ENCODE measurements at regions not wholly inside any gene's neighbourhood (a gene's known extent, or its start where the extent isn't known, plus 50 kb on each side); places are given as distances from the start of the nearest gene placed in this dataset.

DNA sequence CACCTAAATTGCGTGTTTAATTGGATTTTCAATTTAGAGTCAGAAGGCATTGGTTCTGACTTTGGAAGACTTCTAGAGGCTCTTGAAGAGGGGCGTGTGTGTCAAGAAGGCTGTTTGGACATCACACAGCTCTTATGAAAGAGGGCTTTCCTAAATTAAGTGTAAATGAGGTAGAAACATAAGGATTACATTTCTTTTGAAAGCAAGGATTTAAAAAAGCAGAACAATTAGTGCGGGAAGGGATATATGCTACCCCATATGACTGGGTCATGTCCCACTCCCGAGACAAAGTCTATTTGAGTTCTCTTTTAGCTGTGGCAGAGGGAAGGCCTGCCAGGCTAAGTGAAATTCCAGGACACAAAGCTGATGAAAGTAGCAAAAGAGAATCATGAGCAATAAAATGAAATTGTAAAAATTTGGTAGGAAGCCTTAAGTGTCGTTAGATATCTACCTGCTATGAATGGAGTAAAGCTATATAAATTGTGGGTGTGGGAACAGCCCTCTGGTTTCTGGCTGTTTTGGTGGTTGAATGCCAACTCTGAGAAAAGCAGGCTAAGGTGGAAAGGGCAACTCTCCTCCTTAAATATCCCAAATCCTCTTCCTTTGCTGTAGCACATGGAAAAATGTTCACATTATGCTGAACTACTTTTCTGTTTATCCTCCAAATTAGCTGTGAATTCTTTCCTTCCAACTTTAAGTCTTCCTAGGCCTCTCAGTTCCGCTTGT is 100.6 kb upstream of the TSC22D2 start:
- Histone ChIP-seq H3K4me1 (ENCODE audit: insufficient read depth, low read length) (no peaks in the 10 kb centered on the region), H3K4me3 (ENCODE audit: low read length) (no peak overlapping the region), H3K9me3 (ENCODE audit: low read length) (peaks cover 1% of the 10 kb centered on the region), H2AFZ (ENCODE audit: low read depth, low read length) (no peak overlapping the region), H3K36me3 (ENCODE audit: insufficient read depth, low read length) (no peaks in the 10 kb centered on the region), H3K27me3 (ENCODE audit: insufficient read depth, low read length) (no peaks in the 10 kb centered on the region)

- no peaks in the 10 kb centered on the region for H3K4me1 ChIP-seq (ENCODE audit: insufficient read depth, low read length)
- no peak overlapping the region for H2AFZ ChIP-seq (ENCODE audit: low read depth, low read length)
- no peak overlapping the region for H3K4me3 ChIP-seq (ENCODE audit: low read length)
- H3K9me3 ChIP-seq (ENCODE audit: low read length), result peaks cover 1% of the 10 kb centered on the region
- no peaks in the 10 kb centered on the region for H3K36me3 ChIP-seq (ENCODE audit: insufficient read depth, low read length)
- H3K27me3 ChIP-seq (ENCODE audit: insufficient read depth, low read length), result no peaks in the 10 kb centered on the region
Observed at GRCh38 chr3:150306906-150307305, 101.2 kb upstream of the TSC22D2 start.

DNA sequence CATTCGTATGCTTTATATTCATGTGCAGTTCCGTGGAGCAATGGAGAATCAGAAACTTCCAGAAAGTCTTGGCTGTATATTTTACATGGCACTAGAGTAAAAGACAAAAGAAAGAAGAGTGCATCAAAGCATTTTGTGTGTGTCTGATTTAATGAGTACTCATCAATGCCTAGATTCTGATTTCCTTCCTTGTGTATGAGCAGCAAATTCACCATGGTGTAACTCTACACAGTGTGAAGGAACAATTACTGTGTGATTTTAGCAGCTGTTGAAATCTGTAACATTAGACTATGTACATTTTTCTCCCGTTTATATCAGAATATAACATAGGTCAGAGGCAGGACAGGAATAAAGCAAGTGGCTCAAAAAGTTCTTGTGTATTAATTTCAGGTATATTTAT is 102.0 kb upstream of the TSC22D2 start:
- H3K27me3 ChIP-seq (ENCODE audit: insufficient read depth, low read length), result no peaks in the 10 kb centered on the region
- H3K36me3 ChIP-seq (ENCODE audit: insufficient read depth, low read length), result no peaks in the 10 kb centered on the region
- H2AFZ ChIP-seq (ENCODE audit: low read depth, low read length), result no peak overlapping the region
- no peak overlapping the region for H3K4me3 ChIP-seq (ENCODE audit: low read length)
- H3K9me3 ChIP-seq (ENCODE audit: low read length), result peaks cover 1% of the 10 kb centered on the region
- H3K4me1 ChIP-seq (ENCODE audit: insufficient read depth, low read length), result no peaks in the 10 kb centered on the region

- Histone ChIP-seq H3K4me3 (ENCODE audit: low read length) (no peak overlapping the region), H3K4me1 (ENCODE audit: insufficient read depth, low read length) (no peaks in the 10 kb centered on the region), H2AFZ (ENCODE audit: low read depth, low read length) (no peak overlapping the region), H3K27me3 (ENCODE audit: insufficient read depth, low read length) (no peaks in the 10 kb centered on the region), H3K36me3 (ENCODE audit: insufficient read depth, low read length) (no peaks in the 10 kb centered on the region), H3K9me3 (ENCODE audit: low read length) (peaks cover 1% of the 10 kb centered on the region)
Observed at GRCh38 chr3:150303768-150304167, 104.3 kb upstream of the TSC22D2 start.

DNA sequence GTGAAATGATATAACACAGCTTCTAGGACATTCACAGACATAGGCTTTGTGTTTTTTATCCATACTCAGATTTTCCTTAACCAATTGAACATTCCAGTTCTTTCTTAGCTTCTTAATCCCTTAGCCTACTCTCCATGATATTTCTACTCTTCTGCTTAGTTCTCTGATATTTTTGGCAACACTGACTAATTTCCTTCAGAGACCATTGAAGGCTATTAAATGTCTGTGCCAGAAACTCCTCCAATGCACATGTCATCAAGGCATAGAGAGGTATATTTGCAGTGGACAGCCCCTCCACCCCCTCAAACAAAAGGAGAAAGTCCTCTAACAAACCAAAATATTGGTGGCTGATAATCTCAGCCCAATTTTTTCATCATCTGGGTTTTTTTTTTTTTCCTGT is 105.9 kb upstream of the TSC22D2 start:
- H3K9me3 ChIP-seq (ENCODE audit: low read length), result no peaks in the 10 kb centered on the region
- no peaks in the 10 kb centered on the region for H3K4me1 ChIP-seq (ENCODE audit: insufficient read depth, low read length)
- no peak overlapping the region for H2AFZ ChIP-seq (ENCODE audit: low read depth, low read length)
- no peaks in the 10 kb centered on the region for H3K27me3 ChIP-seq (ENCODE audit: insufficient read depth, low read length)
- no peaks in the 10 kb centered on the region for H3K36me3 ChIP-seq (ENCODE audit: insufficient read depth, low read length)
- H3K4me3 ChIP-seq (ENCODE audit: low read length), result no peak overlapping the region

DNA sequence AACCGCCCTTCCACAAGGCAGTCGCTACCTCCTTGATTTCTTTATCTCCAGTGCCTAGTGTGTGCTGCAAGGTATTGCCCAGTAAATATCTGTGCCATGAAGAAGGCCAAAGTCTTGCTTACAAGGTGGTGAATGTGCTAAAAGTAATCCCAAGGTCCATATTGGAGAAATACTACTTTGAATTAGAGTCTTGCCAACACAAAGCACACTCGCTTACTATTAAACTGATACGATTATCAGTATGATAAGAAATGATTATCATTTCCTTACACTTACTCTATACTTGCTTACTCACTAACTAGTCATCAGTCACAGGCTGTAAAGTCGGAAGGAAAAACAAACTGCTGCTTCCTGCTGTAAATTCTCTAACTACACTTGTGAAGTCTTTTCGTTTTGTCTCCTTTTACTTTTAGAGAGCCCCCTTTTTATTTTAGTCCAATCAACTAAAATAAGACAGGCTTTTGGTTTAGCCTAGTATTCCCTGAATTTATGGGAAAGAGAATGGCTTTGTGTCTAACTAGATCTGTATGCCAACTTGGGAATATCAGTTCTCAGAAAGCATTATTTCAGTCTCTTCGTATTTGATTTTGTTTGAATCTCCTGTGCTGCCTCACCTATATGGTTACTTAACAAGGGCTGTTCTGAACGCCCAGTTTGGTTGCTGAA is 107.1 kb upstream of the TSC22D2 start:
- no peak overlapping the region for H3K4me3 ChIP-seq (ENCODE audit: low read length)
- H2AFZ ChIP-seq (ENCODE audit: low read depth, low read length), result no peak overlapping the region
- H3K9me3 ChIP-seq (ENCODE audit: low read length), result no peaks in the 10 kb centered on the region
- no peaks in the 10 kb centered on the region for H3K36me3 ChIP-seq (ENCODE audit: insufficient read depth, low read length)
- H3K4me1 ChIP-seq (ENCODE audit: insufficient read depth, low read length), result no peaks in the 10 kb centered on the region
- no peaks in the 10 kb centered on the region for H3K27me3 ChIP-seq (ENCODE audit: insufficient read depth, low read length)

- Histone ChIP-seq H3K36me3 (ENCODE audit: insufficient read depth, low read length) (no peaks in the 10 kb centered on the region), H3K27me3 (ENCODE audit: insufficient read depth, low read length) (no peaks in the 10 kb centered on the region), H3K4me1 (ENCODE audit: insufficient read depth, low read length) (no peaks in the 10 kb centered on the region), H3K4me3 (ENCODE audit: low read length) (no peak overlapping the region), H2AFZ (ENCODE audit: low read depth, low read length) (no peak overlapping the region), H3K9me3 (ENCODE audit: low read length) (no peaks in the 10 kb centered on the region)
Observed at GRCh38 chr3:150300388-150300787, 107.7 kb upstream of the TSC22D2 start.

DNA sequence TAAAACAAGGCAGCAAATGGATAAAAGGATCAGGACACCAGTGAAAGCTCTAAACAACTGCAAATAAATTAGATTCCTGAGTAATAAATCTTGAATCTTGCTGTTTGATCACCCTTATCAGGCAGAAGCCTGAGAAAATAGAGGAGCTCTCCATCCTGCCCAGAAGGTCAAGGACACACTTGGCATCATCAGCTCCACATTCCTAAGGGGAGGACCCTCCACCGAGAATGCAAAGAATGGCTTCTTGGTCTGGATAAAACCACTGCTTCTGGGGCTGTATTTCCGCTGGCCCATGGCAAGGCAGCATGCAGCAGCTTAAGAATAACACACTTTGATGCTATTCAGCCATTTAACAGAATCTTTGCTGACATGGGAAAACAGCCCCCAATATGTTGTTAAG is 108.9 kb upstream of the TSC22D2 start:
- no peak overlapping the region for H3K4me3 ChIP-seq (ENCODE audit: low read length)
- H3K9me3 ChIP-seq (ENCODE audit: low read length), result no peaks in the 10 kb centered on the region
- H3K4me1 ChIP-seq (ENCODE audit: insufficient read depth, low read length), result no peaks in the 10 kb centered on the region
- no peaks in the 10 kb centered on the region for H3K27me3 ChIP-seq (ENCODE audit: insufficient read depth, low read length)
- no peaks in the 10 kb centered on the region for H3K36me3 ChIP-seq (ENCODE audit: insufficient read depth, low read length)
- no peak overlapping the region for H2AFZ ChIP-seq (ENCODE audit: low read depth, low read length)

DNA sequence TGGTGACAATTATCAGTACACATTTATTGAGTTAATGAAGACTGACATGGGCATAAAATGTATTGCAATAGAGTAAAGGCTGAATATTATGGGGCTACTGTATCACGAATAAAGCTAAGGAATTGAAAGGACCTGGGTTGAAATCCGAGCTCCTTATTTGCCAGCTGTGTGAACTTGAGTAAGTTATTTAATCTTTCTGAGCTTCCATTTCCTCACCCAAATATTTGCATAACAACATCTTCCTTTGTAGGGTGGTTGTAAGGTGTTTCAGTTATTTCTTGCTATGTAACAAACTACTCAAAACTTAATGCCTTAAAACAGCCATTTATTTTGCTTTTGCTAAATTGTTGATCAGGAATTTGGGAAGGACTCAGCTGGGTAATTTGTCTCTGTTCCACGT is 111.1 kb upstream of the TSC22D2 start:
- Histone ChIP-seq H3K27me3 (ENCODE audit: insufficient read depth, low read length) (no peaks in the 10 kb centered on the region), H2AFZ (ENCODE audit: low read depth, low read length) (no peak overlapping the region), H3K36me3 (ENCODE audit: insufficient read depth, low read length) (no peaks in the 10 kb centered on the region), H3K4me1 (ENCODE audit: insufficient read depth, low read length) (no peaks in the 10 kb centered on the region), H3K9me3 (ENCODE audit: low read length) (no peaks in the 10 kb centered on the region), H3K4me3 (ENCODE audit: low read length) (no peak overlapping the region)

DNA sequence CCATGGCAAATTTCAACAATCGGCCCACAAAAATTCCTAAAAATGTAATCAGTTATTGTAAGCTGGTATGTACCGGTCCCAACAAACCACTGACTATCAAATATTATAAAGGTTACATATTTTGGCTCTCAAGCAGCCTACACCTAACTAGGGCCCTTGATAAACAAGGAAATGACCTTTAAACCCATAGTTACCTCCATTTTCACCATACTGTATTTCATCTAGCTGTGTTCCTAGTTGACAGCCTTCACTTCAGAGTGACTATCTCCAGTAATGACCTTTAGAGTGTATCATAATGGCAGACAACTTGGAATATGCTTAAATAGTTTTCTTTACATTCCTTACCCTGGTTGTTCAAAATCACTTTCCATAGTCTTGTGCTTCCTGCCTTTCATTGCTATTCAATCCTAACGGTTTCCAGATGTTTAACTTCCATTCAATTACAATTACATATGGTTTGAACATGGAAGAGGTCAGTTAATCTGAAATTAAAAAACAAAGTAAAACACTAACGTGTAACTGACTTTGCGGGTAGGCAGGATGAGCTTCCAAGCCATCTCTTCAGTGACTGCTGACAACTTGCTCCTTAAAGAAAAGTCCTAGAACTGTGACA is 111.9 kb upstream of the TSC22D2 start:
- H3K4me3 ChIP-seq (ENCODE audit: low read length), result no peak overlapping the region
- no peaks in the 10 kb centered on the region for H3K9me3 ChIP-seq (ENCODE audit: low read length)
- H2AFZ ChIP-seq (ENCODE audit: low read depth, low read length), result no peak overlapping the region
- no peaks in the 10 kb centered on the region for H3K4me1 ChIP-seq (ENCODE audit: insufficient read depth, low read length)
- no peaks in the 10 kb centered on the region for H3K27me3 ChIP-seq (ENCODE audit: insufficient read depth, low read length)
- no peaks in the 10 kb centered on the region for H3K36me3 ChIP-seq (ENCODE audit: insufficient read depth, low read length)

GRCh38 chr3:150293401-150294001 is 114.6 kb upstream of the TSC22D2 start:
- H3K9me3 ChIP-seq (ENCODE audit: low read length), result no peaks in the 10 kb centered on the region
- H2AFZ ChIP-seq (ENCODE audit: low read depth, low read length), result no peak overlapping the region
- H3K4me1 ChIP-seq (ENCODE audit: insufficient read depth, low read length), result no peaks in the 10 kb centered on the region
- H3K27me3 ChIP-seq (ENCODE audit: insufficient read depth, low read length), result no peaks in the 10 kb centered on the region
- H3K4me3 ChIP-seq (ENCODE audit: low read length), result no peak overlapping the region
- no peaks in the 10 kb centered on the region for H3K36me3 ChIP-seq (ENCODE audit: insufficient read depth, low read length)

- H3K4me3 ChIP-seq (ENCODE audit: low read length), result no peak overlapping the region
Observed at GRCh38 chr3:150292891-150293290, 115.2 kb upstream of the TSC22D2 start.

DNA sequence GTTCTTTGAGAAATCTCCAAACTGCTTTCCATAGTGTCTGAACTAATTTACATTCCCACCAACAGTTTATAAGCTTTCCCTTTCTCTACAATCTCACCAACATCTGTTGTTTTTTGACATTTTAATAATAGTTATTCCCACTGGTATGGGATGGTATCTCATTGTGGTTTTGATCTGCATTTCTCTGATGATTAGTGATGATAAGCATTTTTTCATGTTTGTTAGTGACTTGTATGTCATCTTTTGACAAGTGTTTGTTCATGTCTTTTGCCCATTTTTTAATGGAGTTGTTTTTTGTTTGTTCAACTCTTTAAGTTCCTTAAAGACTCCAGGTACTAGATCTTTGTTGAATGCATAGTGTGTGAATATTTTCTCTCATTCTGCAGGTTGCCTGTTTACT is 116.6 kb upstream of the TSC22D2 start:
- no peaks in the 10 kb centered on the region for H3K9me3 ChIP-seq (ENCODE audit: low read length)
- no peak overlapping the region for H3K4me3 ChIP-seq (ENCODE audit: low read length)
- H3K27me3 ChIP-seq (ENCODE audit: insufficient read depth, low read length), result no peaks in the 10 kb centered on the region
- no peak overlapping the region for H2AFZ ChIP-seq (ENCODE audit: low read depth, low read length)
- H3K36me3 ChIP-seq (ENCODE audit: insufficient read depth, low read length), result no peaks in the 10 kb centered on the region
- H3K4me1 ChIP-seq (ENCODE audit: insufficient read depth, low read length), result no peaks in the 10 kb centered on the region

More at GRCh38 chr3:150292891-150293290, 115.2 kb upstream of the TSC22D2 start:
- Histone ChIP-seq H2AFZ (ENCODE audit: low read depth, low read length) (no peak overlapping the region), H3K9me3 (ENCODE audit: low read length) (no peaks in the 10 kb centered on the region), H3K36me3 (ENCODE audit: insufficient read depth, low read length) (no peaks in the 10 kb centered on the region), H3K4me1 (ENCODE audit: insufficient read depth, low read length) (no peaks in the 10 kb centered on the region), H3K27me3 (ENCODE audit: insufficient read depth, low read length) (no peaks in the 10 kb centered on the region)

Data from neuron (in vitro differentiated cells).